Peyer's patch (tissue), 4 donors: ENCODE measurements at regions not wholly inside any gene's neighbourhood (a gene's known extent, or its start where the extent isn't known, plus 50 kb on each side); places are given as distances from the start of the nearest gene placed in this dataset.

Experiments used
- CTCF ChIP-seq, 6 experiments: fragments of 450-650 bp in 4 of 6; fragments of 200-600 bp in 2 of 6; sonication (generic) in 1 of 6; IDR thresholded peaks; one replicate each; pipeline ENCODE4 v1.5.1; 2017 to 2019; ENCODE audit warnings: antibody characterized with exemption in 6 of 6, mild to moderate bottlenecking in 3 of 6, moderate library complexity in 1 of 6
- POLR2A ChIP-seq, 2 donors: fragments of 450-650 bp; IDR thresholded peaks; one replicate each; pipeline ENCODE4 v1.5.1; 2017; ENCODE audit warnings: antibody characterized with exemption in 2 of 2, mild to moderate bottlenecking in 2 of 2, moderate library complexity in 2 of 2

- TF ChIP-seq POLR2A (IDR thresholded peaks at IDR 0.05) = no peak
- no peak for TF ChIP-seq CTCF (IDR thresholded peaks at IDR 0.05)
These were observed 249.4 kb upstream of the USP24 start for GRCh38 chr1:55464550-55464949.
